GM18520 (cell line): ENCODE measurements at regions not wholly inside any gene's neighbourhood (a gene's known extent, or its start where the extent isn't known, plus 50 kb on each side); places are given as distances from the start of the nearest gene placed in this dataset.
"Not testable (repeated sequence)": the region's sequence is repeated elsewhere in the genome, so short reads cannot be mapped to it uniquely, and the experiment has no call there.

ENCODE experiments used
- ATAC-seq: cut with Tn5 transposase; IDR thresholded peaks from one replicate; pipeline ENCODE4 v1.9.1; 2021; ENCODE audit not compliant: unreplicated experiment

- ATAC-seq, result no peak
Observed at GRCh38 chr2:215833531-215834162, 179.7 kb downstream of the MREG start.

- no peak for ATAC-seq
Observed at GRCh38 chr2:215832791-215833190, 180.6 kb downstream of the MREG start.

GRCh38 chr2:215831296-215831913, 181.9 kb downstream of the MREG start:
- ATAC-seq, result peak; percentile 46

- ATAC-seq, result no peak
Observed at GRCh38 chr2:215830304-215830703, 183.0 kb downstream of the MREG start.

- ATAC-seq, result no peak
Observed at GRCh38 chr2:215829261-215829660, 184.1 kb downstream of the MREG start.

GRCh38 chr2:215828528-215829184, 184.7 kb downstream of the MREG start:
- peak; percentile 47 for ATAC-seq

- no peak for ATAC-seq
Observed at GRCh38 chr2:215826838-215827441, 186.4 kb downstream of the MREG start.

GRCh38 chr2:215826376-215826775, 187.0 kb downstream of the MREG start:
- no peak for ATAC-seq

GRCh38 chr2:215825707-215826106, 187.6 kb downstream of the MREG start:
- no peak for ATAC-seq

- not testable (repeated sequence) for ATAC-seq
Observed at GRCh38 chr2:215821298-215821697, 192.1 kb downstream of the MREG start.

GRCh38 chr2:215819713-215820112, 193.6 kb downstream of the MREG start:
- ATAC-seq, result not testable (repeated sequence)

- ATAC-seq, result no peak
Observed at GRCh38 chr2:215817046-215817445, 196.3 kb downstream of the MREG start.

GRCh38 chr2:215816424-215816823, 196.9 kb downstream of the MREG start:
- no peak for ATAC-seq

- ATAC-seq, result no peak
Observed at GRCh38 chr2:215815960-215816359, 197.4 kb downstream of the MREG start.

- ATAC-seq, result no peak
Observed at GRCh38 chr2:215812966-215813365, 200.4 kb downstream of the MREG start.

GRCh38 chr2:215811409-215812345, 201.7 kb downstream of the MREG start:
- ATAC-seq, result peak; percentile 92

GRCh38 chr2:215811003-215811402, 202.3 kb downstream of the MREG start:
- ATAC-seq, result no peak

GRCh38 chr2:215808996-215809395, 204.4 kb downstream of the MREG start:
- ATAC-seq, result no peak

- no peak for ATAC-seq
Observed at GRCh38 chr2:215808194-215808593, 205.2 kb downstream of the MREG start.

GRCh38 chr2:215805493-215805892, 207.9 kb downstream of the MREG start:
- no peak for ATAC-seq

GRCh38 chr2:215803150-215803549, 210.2 kb downstream of the MREG start:
- ATAC-seq, result no peak
